Stimulated activated CD8-positive, alpha-beta memory T cell treated with anti-CD3 and anti-CD28 coated beads, Interleukin-4, amount 100 ng/mL, for 24 hours (primary cell): ENCODE measurements at regions not wholly inside any gene's neighbourhood (a gene's known extent, or its start where the extent isn't known, plus 50 kb on each side); places are given as distances from the start of the nearest gene placed in this dataset.
"Not testable (repeated sequence)": the region's sequence is repeated elsewhere in the genome, so short reads cannot be mapped to it uniquely, and the experiment has no call there.

ENCODE experiments used
- DNase-seq: peaks from one replicate; pipeline ENCODE4 v3.0.0-alpha.2; 2020; ENCODE audit warnings: low read depth

DNA sequence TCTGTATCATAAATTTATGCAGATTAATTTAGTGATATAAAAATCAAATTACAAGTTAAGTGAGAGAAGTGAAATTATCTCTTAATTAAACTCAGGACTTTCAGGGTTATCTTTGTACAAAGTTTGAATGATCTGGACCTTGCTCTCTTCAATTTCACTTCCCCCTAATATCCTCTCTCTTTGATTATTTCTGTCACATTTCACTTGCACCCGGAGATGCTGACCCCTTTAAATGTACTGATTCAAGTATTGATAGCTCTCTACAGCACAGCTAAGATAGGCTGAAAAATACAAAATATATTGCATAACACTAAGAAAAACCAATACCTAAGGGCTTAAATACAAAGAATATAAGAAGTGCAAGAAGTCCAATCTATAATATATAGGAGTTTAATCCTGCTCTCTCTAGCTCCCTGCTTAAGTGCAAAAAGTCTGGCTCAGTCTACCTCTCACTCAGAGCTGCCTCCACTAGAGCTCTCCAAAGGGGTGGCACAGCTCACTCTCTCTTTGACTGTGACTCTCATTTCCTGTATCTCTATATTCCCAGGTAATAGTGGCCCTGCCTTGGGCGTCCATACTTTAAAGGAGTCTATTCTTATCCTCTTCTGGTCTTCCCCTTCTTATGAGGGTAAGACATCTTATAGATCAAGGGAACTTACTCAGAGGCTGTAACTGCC, 588.4 kb downstream of the RFPL4B start:
- DNase-seq, result no peak

DNA sequence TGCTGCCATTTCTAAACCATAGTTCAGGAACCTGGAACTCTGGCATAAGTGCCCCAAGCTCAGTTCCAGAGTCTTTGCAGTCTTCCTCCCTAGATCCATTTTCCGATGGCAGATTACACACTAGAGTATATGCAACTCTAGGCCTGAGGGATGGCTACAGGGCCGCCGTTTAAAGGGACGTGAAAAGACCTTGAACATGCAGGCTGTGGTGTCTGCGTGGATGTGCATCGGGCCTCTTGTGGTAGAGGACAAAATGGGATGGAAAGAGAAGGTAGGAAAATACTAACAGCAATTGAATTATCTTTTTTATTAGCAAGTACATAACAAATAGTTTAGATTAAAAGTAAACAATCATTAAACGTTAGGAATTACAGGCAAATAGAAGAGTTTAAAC, 588.9 kb downstream of the RFPL4B start:
- DNase-seq, result no peak

DNA sequence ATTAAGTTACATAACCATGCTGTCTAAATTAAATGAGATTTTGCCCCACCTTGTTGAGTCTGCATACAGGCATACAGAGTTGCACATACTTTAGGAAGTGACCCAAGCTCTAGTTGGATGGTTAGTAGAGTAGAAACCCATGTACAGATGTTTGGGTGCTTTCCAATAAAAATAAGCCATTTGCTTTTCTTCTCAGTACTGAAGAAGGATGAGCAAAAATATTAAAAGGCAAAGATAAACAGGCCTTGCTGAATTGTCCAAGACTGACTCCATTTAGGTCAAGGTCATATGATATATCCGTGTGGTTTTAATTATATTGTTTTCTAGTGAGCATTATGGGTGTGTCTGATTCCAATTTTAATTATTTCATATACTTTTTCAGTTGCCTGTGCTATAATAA, 589.4 kb downstream of the RFPL4B start:
- no peak for DNase-seq

DNA sequence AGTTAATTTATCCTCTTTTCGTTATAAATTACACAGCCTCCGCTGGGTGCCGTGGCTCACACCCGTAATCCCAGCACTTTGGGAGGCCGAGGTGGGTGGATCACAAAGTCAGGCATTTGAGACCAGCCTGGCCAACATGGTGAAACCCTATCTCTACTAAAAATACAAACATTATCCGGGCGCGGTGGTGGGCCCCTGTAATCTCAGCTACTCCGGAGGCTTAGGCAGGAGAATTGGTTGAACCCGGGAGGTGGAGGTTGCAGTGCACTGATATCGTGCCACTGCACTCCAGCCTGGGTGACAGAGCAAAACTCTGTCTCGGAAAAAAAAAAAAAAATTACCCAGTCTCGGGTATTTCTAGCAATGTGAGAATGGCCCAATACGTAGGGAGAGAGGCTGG, 590.6 kb downstream of the RFPL4B start:
- not testable (repeated sequence) for DNase-seq

DNA sequence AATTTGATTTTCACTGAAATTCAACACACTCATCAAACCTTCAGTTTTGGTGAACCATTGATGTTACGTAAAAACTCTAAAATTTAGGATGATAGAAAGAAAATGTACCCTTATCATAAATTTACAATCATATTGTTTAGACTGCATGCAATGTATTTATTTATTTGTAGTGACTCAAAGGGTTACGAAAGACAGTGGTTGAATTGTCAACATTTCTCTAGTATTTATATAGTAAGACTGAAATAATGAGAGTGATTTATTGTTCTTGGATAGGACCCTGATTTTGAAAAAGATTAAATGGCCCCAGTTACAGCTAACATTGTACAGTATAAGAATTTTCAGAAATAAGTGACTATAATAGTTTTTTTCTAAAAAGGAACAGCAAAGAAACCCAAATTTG, 591.5 kb downstream of the RFPL4B start:
- DNase-seq, result no peak

DNA sequence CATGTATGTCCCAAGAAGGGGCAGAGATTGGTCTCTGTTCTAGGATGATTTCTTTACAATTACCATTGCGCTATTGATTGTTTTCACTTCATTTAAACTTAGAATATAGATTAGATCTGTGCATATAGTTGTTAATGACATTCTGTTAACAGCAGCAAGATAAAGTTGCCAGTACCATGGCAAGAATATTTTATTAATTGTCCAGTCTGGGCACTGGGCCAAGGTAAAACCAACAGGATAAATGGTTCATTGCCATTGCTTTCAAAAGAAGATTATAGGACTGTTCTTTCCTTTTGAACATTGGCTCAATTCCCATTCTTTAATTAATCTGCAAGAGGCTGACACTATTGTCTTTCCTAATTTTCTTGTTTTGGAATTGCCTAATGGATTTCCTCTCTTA, 592.4 kb downstream of the RFPL4B start:
- no peak for DNase-seq

DNA sequence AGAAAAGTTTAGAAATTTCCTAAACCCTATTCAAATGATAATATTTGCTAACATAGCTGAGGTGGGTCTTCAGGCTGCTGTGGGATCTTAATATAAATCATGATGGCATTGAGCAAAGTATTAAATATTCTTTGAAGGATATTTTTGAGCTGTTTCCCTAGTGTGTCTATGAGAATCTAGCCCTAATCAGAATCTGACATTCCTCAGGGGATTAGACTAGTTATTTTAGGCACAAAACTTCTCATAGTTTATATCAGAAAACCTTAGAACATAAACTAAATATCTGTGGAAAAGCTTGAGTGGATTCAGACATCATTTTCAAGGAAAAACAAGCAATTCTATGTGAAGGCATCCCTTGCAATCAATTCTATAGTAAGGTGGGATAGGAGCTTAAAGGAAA, 594.5 kb downstream of the RFPL4B start:
- no peak for DNase-seq

DNA sequence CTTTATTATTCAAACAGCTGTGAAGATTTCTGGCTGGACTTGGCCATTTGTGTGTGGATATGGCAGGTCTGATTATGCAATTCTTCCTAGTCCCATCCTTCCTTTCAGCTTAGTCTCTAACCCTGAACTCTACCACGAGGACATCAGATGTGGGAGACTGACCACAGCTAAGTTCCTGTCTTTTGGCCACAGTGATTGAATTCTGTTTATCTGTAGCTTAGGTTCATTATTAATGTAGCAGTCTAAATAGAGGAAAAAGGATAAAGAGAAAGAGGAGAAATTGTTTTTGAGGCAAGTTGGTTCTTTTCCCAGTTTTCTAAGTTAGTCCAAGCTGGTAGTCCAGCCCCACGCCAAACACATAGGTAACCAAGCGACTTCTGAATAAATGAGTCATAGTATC, 598.9 kb downstream of the RFPL4B start:
- no peak for DNase-seq

DNA sequence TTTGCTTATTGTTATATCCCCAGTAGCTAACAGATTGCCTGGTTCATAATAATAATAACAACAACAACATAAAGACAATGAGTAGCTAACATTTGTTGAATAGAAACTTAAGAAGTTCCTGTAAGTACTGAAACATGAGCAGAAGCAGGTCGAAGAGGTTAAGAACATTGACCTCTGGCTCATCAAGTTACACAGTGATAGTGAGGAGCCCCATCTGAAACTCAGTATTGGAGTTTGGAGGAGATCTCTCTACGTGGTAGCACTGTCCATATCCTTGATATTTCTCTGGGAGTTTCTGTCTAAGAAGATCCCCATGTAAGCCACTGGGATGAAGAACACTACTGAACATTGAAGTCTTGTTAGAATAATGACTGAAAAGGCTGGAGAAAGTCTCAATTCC, 600.4 kb downstream of the RFPL4B start:
- no peak for DNase-seq

DNA sequence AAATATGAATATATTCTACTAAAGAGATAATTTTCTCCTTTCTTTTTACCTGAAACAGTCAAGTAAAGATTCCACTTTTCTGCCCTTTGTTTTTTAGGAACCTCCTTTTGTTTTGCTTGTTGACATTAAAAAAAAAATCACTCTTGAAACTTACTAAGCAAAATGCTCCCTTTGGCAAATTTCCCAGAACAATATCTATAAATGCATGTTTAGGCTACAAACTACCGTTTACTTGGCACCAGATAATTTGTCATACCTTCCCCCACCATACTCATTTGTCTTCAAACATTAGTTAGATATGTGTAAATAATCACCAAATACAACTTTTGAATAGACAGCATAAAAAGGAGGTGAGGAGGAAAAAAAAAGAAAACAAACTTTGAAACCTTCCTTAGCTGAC, 604.7 kb downstream of the RFPL4B start:
- no peak for DNase-seq

DNA sequence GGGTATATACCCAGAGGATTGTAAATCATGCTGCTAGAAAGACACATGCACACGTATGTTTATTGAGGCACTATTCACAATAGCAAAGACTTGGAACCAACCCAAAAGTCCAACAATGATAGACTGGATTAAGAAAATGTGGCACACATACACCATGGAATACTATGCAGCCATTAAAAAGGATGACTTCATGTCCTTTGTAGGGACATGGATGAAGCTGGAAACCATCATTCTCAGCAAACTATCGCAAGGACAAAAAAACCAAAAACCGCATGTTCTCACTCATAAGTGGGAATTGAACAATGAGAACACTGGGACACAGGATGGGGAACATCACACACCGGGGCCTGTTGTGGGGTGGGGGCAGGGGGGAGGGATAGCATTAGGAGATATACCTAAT, 608.6 kb downstream of the RFPL4B start:
- not testable (repeated sequence) for DNase-seq

DNA sequence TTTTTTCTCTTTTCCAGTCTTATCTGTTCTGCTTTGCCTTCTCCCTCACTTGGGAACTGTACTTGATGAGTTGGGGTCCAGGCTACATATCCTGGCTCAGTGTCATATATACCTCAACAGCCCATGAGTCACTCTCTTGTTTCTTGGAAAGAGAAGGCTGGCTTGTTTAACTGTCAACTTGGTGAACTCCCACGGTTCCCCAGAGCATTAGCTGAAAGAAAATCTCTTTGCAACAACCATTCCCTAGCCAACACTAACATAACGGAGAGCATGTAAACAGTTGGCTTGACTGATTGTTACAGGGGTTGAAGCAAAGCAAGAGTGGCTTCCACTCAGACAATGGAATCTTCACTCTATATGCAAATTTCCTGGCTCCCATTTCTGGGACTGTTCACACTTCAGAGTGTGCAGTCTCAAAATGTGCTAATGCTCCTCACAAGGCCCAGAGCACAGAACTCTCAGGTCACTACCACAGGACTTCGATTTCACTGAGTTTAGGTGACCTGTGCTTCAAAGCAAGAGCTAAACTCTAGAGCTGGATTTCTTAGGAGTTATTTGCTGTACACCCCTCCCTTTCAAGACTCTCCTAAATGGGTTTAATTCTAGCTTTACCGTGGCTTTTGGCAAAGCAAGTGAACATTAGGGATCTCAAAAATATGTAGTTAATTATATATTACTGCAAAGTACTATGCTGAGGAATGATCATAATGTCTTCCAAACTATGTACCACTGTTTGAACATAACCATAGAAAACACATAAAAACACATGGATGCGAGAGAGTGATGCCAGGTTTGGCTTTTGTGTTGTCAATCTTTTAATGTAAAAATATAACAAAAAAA, 609.8 kb downstream of the RFPL4B start:
- DNase-seq, result no peak

DNA sequence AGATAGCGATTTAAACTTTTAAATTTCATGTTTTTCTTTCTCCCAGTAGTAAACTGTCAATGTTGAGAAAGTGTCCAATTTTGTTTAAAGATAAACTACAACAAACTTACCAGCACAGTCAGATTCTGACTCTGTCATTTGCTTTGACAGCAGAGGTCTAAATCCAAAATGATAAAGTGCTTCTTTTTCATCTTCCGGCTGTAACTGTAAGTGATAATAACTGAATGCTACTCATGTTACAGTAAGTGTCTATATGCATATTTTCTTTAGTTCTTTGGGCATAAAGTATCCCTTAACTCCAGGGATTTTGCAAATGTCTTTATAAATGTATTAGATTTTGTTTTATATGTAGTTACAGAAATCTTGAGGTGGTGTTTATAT, 610.4 kb downstream of the RFPL4B start:
- no peak for DNase-seq

DNA sequence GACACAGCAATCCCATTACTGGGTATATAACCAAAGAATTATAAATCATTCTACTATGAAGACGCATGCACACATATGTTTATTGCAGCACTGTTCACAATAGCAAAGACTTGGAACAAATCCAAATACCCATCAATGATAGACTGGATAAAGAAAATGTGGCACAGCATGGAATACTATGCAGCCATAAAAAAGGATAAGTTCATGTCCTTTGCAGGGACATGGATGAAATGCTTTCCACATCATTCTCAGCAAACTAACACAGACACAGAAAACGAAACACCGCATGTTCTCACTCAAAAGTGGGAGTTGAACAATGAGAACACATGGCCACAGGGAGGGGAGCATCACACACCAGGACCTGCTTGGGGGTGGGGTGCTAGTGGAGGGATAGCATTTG, 613.0 kb downstream of the RFPL4B start:
- DNase-seq, result not testable (repeated sequence)

DNA sequence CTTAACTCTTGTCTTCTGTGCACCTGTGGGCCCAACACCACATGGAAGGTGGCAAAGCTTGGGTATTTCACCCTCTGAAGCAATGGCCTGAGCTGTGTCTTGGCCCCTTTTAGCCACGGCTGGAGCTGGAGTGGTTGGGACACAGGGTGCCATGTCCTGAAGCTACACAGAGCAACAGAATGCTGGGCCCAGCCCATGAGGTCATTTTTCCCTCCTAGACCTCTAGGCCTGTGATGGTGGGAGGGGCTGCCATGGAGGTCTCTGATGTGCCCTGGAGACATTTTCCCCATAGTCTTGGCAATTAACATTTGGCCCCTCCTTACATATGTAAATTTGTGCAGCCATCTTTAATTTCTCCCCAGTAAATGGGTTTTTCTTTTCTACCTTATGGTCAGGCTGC, 620.8 kb downstream of the RFPL4B start:
- DNase-seq, result no peak

DNA sequence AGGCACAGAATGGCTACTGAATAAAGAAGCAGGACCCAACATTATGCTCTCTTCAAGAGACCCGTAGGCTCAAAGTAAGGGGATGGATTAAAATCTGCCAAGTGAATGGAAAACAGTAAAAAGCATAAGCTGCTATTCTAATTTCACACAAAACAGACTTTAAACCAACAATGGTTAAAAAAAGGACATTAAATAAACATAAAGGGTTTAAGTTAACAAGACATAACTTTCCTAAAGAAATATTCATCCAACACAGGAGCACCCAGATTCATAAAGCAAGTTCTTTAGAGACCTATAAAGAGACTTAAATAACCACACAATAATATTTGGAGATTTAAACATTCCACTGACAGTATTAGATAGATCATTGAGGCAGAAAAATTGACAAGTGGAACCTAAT, 624.5 kb downstream of the RFPL4B start:
- DNase-seq, result no peak

DNA sequence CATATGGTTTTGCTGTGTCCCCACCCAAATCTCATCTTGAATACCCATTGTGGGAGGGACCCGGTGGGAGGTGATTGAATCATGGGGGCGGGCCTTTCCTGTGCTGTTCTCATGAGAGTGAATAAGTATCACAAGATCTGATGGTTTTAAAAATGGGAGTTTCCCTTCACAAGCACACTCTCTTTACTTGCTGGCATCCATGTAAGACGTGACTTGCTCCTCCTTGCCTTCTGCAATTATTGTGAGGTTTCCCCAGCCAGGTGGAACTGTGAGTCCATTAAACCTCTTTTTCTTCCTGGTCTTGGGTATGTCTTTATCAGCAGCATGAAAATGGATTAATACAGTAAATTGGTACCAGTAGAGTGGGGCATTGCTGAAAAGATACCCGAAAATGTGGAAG, 627.8 kb downstream of the RFPL4B start:
- DNase-seq, result not testable (repeated sequence)

DNA sequence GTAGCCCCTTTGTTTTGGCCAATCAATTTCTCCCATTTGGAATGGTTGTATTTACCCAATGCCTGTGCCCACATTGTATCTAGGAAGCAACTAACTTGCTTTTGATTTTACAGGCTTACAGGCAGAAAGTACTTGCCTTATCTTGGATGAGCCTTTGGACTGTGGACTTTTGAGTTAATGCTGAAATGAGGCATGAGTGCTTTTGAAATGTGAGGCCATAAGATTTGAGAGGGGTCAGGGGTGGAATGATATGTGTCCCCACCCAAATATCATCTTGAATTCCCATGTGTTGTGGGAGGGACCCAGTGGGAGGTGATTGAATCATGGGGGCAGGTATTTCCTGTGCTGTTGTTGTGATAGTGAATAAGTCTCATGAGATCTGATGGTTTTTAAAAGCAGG, 629.4 kb downstream of the RFPL4B start:
- not testable (repeated sequence) for DNase-seq

DNA sequence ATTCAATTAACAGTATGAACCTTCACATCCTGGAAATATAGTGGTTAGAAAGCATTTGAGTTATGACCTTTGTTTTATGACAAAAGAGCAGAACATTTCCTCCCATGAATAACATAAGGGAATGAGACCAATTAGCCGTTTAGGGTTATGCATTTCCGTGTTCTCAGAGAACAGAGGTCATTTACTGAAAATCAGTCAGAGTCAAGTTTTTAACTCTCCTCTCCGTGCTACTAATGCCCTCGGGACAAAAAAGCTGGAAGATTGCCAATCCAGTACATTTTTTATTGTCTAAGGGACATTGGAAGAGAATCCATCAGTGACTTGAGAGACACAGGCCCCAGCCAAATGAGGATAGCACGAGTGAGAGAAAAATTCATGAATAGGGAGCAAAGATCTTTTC, 632.7 kb downstream of the RFPL4B start:
- DNase-seq, result no peak

DNA sequence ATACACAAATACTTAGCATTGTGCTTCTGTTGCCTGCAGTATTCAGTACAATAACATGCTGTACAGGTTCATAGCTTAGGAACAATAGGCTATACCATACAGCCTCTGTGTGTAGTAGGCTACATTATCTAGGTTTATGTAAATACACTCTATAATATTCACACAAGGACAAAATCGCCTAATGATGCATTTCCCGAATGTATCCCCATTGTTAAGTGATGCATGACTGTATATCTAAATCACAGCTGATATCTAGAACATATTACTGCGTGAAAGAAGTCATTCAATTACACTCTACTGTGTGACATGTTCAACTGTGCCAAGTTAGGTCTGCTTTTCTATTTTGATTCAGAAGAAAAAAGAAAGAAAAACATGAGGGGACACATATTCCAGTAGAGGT, 633.5 kb downstream of the RFPL4B start:
- no peak for DNase-seq

DNA sequence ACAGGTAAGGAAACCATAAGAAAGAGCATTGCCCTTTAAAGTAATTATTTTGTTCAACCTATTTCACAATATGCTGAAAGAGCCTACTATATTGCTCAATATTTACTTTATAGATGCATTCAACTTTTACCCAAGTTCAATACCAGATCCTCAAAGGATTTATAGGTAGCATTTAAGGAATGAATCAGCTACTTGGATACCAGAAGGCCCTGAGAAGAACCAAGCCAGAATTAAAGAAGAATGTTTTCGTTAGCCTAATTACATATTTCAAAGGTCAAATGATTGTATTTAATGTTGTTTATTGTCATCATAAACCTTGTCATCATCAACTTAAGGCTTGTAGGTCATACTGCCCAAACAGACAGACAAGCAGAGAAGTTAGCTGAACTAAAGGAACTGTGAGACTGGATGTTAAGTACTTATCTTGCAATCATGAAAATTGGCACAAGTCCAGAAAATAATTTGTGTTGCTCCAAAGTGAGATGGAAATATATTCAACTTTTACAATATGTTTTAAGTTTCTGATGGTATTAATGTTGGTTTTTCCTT, 636.7 kb downstream of the RFPL4B start:
- DNase-seq, result no peak

DNA sequence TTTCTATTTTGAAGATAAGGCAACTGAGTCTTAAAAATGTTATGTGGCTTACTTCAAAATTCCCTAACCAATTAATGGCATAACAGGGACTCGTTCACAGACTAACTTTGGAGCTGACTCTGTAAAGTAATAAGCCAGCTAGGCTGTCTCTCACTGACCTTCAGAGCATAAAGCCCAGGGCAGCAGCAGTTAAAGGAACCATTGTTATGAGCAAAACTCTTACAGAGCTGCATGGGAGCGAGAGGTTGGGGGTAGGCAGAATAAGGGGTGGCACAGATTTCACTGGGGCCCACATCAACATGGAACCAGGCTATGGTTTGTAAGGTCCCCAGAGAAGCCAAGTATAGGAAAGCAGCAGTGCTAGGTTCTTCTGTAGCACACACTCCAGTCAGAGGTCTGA, 637.8 kb downstream of the RFPL4B start:
- no peak for DNase-seq

DNA sequence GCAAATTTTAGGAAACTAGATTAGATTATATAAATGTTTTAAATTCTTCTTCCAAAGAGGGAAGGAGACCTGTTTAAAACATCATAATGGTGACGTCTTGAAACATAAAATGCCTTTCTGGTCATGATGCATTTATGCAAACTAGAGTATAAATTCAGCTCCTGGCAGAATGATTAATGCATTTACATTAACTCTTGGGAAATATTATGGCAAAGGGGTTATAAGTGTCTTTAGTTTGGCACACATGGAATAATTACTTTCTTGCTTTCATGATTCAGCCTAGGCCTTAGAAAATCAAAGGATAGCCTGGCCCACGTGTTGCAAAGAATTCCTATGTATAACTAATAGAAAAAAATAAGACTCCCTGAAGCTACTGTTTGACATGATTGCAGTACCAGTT, 639.2 kb downstream of the RFPL4B start:
- DNase-seq, result no peak

DNA sequence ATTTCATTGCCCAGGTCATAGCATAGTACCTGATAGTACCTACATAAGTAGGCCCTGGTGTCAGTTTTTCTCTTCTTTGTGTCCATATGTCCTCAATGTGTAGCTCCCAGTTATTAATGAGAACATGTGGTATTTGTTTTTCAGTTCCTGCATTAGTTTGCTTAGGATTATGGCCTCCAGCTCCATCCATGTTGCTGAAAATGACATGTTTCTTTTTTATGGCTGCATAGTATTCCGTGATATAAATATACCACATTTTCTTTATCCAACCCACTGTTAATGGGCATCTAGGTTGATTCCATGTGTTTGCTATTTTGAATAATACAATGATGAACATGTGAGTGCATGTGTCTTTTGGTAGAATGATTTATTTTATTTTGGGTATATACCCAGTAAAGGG, 641.6 kb downstream of the RFPL4B start:
- no peak for DNase-seq
